Stimulated activated effector memory CD8-positive, alpha-beta T cell treated with anti-CD3 and anti-CD28 coated beads, Interleukin-12 subunit alpha, Interleukin-12 subunit beta, amount 100 ng/mL, for 72 hours (primary cell): ENCODE measurements at regions not wholly inside any gene's neighbourhood (a gene's known extent, or its start where the extent isn't known, plus 50 kb on each side); places are given as distances from the start of the nearest gene placed in this dataset.
A peak's percentile ranks its signal among the peaks of the same experiment; 100 is the strongest.

Experiments used
- ATAC-seq: fragments of 150-1000 bp; cut with Tn5 transposase; 2 replicates; pipeline ENCODE4 v1.10.0; 2021
- DNase-seq, 2 donors: peaks; one replicate each; pipeline ENCODE4 v3.0.0; 2021 to 2022; ENCODE audit warnings: low spot score in 2 of 2
- H3K27ac Mint-ChIP-seq: one replicate; pipeline ENCODE4 v1.8.0; 2022; ENCODE audit warnings: mild to moderate bottlenecking, mixed read lengths
- H3K36me3 Mint-ChIP-seq: one replicate; pipeline ENCODE4 v1.8.0; 2022; ENCODE audit warnings: mild to moderate bottlenecking, mixed read lengths
- H3K4me1 Mint-ChIP-seq: one replicate; pipeline ENCODE4 v1.8.0; 2022; ENCODE audit warnings: mixed read lengths
- H3K4me3 Mint-ChIP-seq: one replicate; pipeline ENCODE4 v1.8.0; 2022; ENCODE audit warnings: mild to moderate bottlenecking, mixed read lengths
- H3K9me3 Mint-ChIP-seq: one replicate; pipeline ENCODE4 v1.8.0; 2022; ENCODE audit warnings: mixed read lengths

- ATAC-seq, result no peak
- Mint-ChIP-seq H3K4me3 (no peak overlapping the region), H3K9me3 (peaks cover 22% of the 10 kb centered on the region), H3K27ac (no peak overlapping the region), H3K36me3 (no peaks in the 10 kb centered on the region), H3K4me1 (no peaks in the 10 kb centered on the region)
- DNase-seq, result no peak
Observed at GRCh38 chr2:57802243-57802642, 244.4 kb upstream of the VRK2 start.

- ATAC-seq, result no peak
- Mint-ChIP-seq H3K27ac (no peak overlapping the region), H3K36me3 (no peaks in the 10 kb centered on the region), H3K9me3 (peaks cover 11% of the 10 kb centered on the region), H3K4me1 (no peaks in the 10 kb centered on the region), H3K4me3 (no peak overlapping the region)
- no peak for DNase-seq
Observed at GRCh38 chr2:57804971-57805370, 241.6 kb upstream of the VRK2 start.

- ATAC-seq, result no peak
- peaks cover 16% of the 10 kb centered on the region for H3K9me3 Mint-ChIP-seq
- no peaks in the 10 kb centered on the region for H3K36me3 Mint-ChIP-seq
- H3K27ac Mint-ChIP-seq, result no peak overlapping the region
- H3K4me1 Mint-ChIP-seq, result no peaks in the 10 kb centered on the region
- no peak overlapping the region for H3K4me3 Mint-ChIP-seq
- no peak for DNase-seq
Observed at GRCh38 chr2:57806449-57806968, 240.1 kb upstream of the VRK2 start.

- Mint-ChIP-seq H3K27ac (no peak overlapping the region), H3K4me3 (no peak overlapping the region), H3K36me3 (no peaks in the 10 kb centered on the region), H3K9me3 (peaks cover 10% of the 10 kb centered on the region), H3K4me1 (no peaks in the 10 kb centered on the region)
- ATAC-seq (no peak), DNase-seq (no peak)
Observed at GRCh38 chr2:57809230-57809629, 237.4 kb upstream of the VRK2 start.

- DNase-seq (no peak), ATAC-seq (no peak)
- H3K9me3 Mint-ChIP-seq, result peaks cover 3% of the 10 kb centered on the region
- H3K36me3 Mint-ChIP-seq, result no peaks in the 10 kb centered on the region
- no peaks in the 10 kb centered on the region for H3K4me1 Mint-ChIP-seq
- H3K27ac Mint-ChIP-seq, result no peak overlapping the region
- H3K4me3 Mint-ChIP-seq, result no peak overlapping the region
Observed at GRCh38 chr2:57821088-57821487, 225.5 kb upstream of the VRK2 start.

GRCh38 chr2:57828221-57828620, 218.4 kb upstream of the VRK2 start:
- no peaks in the 10 kb centered on the region for H3K36me3 Mint-ChIP-seq
- H3K4me3 Mint-ChIP-seq, result no peak overlapping the region
- DNase-seq (no peak), ATAC-seq (no peak)
- peaks cover 16% of the 10 kb centered on the region for H3K9me3 Mint-ChIP-seq
- no peak overlapping the region for H3K27ac Mint-ChIP-seq
- H3K4me1 Mint-ChIP-seq, result no peaks in the 10 kb centered on the region

GRCh38 chr2:57834666-57835065, 211.9 kb upstream of the VRK2 start:
- no peak overlapping the region for H3K27ac Mint-ChIP-seq
- H3K36me3 Mint-ChIP-seq, result no peaks in the 10 kb centered on the region
- H3K9me3 Mint-ChIP-seq, result peaks cover 8% of the 10 kb centered on the region
- no peak for ATAC-seq
- H3K4me3 Mint-ChIP-seq, result no peak overlapping the region
- DNase-seq, result no peak
- no peaks in the 10 kb centered on the region for H3K4me1 Mint-ChIP-seq

- no peak for ATAC-seq
- H3K27ac Mint-ChIP-seq, result no peak overlapping the region
- H3K4me3 Mint-ChIP-seq, result no peak overlapping the region
- H3K36me3 Mint-ChIP-seq, result no peaks in the 10 kb centered on the region
- no peaks in the 10 kb centered on the region for H3K4me1 Mint-ChIP-seq
- no peak for DNase-seq
- H3K9me3 Mint-ChIP-seq, result peaks cover 6% of the 10 kb centered on the region
Observed at GRCh38 chr2:57842531-57842930, 204.1 kb upstream of the VRK2 start.

- H3K27ac Mint-ChIP-seq, result no peak overlapping the region
- H3K4me3 Mint-ChIP-seq, result no peak overlapping the region
- H3K36me3 Mint-ChIP-seq, result no peaks in the 10 kb centered on the region
- no peaks in the 10 kb centered on the region for H3K4me1 Mint-ChIP-seq
- peaks cover 6% of the 10 kb centered on the region for H3K9me3 Mint-ChIP-seq
- no peak for ATAC-seq
- DNase-seq, result no peak
Observed at GRCh38 chr2:57843158-57843557, 203.4 kb upstream of the VRK2 start.

GRCh38 chr2:57848723-57849122, 197.9 kb upstream of the VRK2 start:
- peaks cover 6% of the 10 kb centered on the region for H3K9me3 Mint-ChIP-seq
- no peak for DNase-seq
- peak; percentile 11 for ATAC-seq
- no peak overlapping the region for H3K27ac Mint-ChIP-seq
- H3K36me3 Mint-ChIP-seq, result no peaks in the 10 kb centered on the region
- H3K4me1 Mint-ChIP-seq, result no peaks in the 10 kb centered on the region
- no peak overlapping the region for H3K4me3 Mint-ChIP-seq

- no peaks in the 10 kb centered on the region for H3K36me3 Mint-ChIP-seq
- no peaks in the 10 kb centered on the region for H3K4me1 Mint-ChIP-seq
- H3K9me3 Mint-ChIP-seq, result peaks cover 6% of the 10 kb centered on the region
- ATAC-seq (peak; percentile 36), DNase-seq (no peak)
- H3K27ac Mint-ChIP-seq, result no peak overlapping the region
- no peak overlapping the region for H3K4me3 Mint-ChIP-seq
Observed at GRCh38 chr2:57849843-57850242, 196.8 kb upstream of the VRK2 start.

GRCh38 chr2:57850415-57851130, 196.0 kb upstream of the VRK2 start:
- no peak overlapping the region for H3K4me3 Mint-ChIP-seq
- H3K27ac Mint-ChIP-seq, result no peak overlapping the region
- no peak for DNase-seq
- ATAC-seq, result peak; percentile 16
- H3K36me3 Mint-ChIP-seq, result no peaks in the 10 kb centered on the region
- H3K4me1 Mint-ChIP-seq, result no peaks in the 10 kb centered on the region
- peaks cover 6% of the 10 kb centered on the region for H3K9me3 Mint-ChIP-seq

- no peaks in the 10 kb centered on the region for H3K4me1 Mint-ChIP-seq
- H3K27ac Mint-ChIP-seq, result no peak overlapping the region
- H3K36me3 Mint-ChIP-seq, result no peaks in the 10 kb centered on the region
- H3K9me3 Mint-ChIP-seq, result no peaks in the 10 kb centered on the region
- no peak overlapping the region for H3K4me3 Mint-ChIP-seq
- DNase-seq (no peak), ATAC-seq (no peak)
Observed at GRCh38 chr2:57855212-57855611, 191.4 kb upstream of the VRK2 start.

- no peak for DNase-seq
- no peak for ATAC-seq
- no peaks in the 10 kb centered on the region for H3K9me3 Mint-ChIP-seq
- H3K36me3 Mint-ChIP-seq, result no peaks in the 10 kb centered on the region
- H3K4me3 Mint-ChIP-seq, result no peak overlapping the region
- no peaks in the 10 kb centered on the region for H3K4me1 Mint-ChIP-seq
- H3K27ac Mint-ChIP-seq, result no peak overlapping the region
Observed at GRCh38 chr2:57859755-57860154, 186.9 kb upstream of the VRK2 start.

GRCh38 chr2:57862153-57862552, 184.5 kb upstream of the VRK2 start:
- H3K27ac Mint-ChIP-seq, result no peak overlapping the region
- H3K9me3 Mint-ChIP-seq, result no peaks in the 10 kb centered on the region
- H3K4me3 Mint-ChIP-seq, result no peak overlapping the region
- DNase-seq, result no peak
- no peaks in the 10 kb centered on the region for H3K4me1 Mint-ChIP-seq
- no peak for ATAC-seq
- no peaks in the 10 kb centered on the region for H3K36me3 Mint-ChIP-seq

GRCh38 chr2:57862727-57863126, 183.9 kb upstream of the VRK2 start:
- ATAC-seq (no peak), DNase-seq (no peak)
- H3K9me3 Mint-ChIP-seq, result no peaks in the 10 kb centered on the region
- no peak overlapping the region for H3K4me3 Mint-ChIP-seq
- H3K27ac Mint-ChIP-seq, result no peak overlapping the region
- H3K36me3 Mint-ChIP-seq, result no peaks in the 10 kb centered on the region
- no peaks in the 10 kb centered on the region for H3K4me1 Mint-ChIP-seq
